Nucleus accumbens (tissue), 56 donors: ENCODE measurements at regions not wholly inside any gene's neighbourhood (a gene's known extent, or its start where the extent isn't known, plus 50 kb on each side); places are given as distances from the start of the nearest gene placed in this dataset.
"Not testable (repeated sequence)": the region's sequence is repeated elsewhere in the genome, so short reads cannot be mapped to it uniquely, and the experiment has no call there.

Experiments used
- DNase-seq, 56 donors: peaks; one replicate each; lab custom pipeline; 2025; lab: John Stamatoyannopoulos, UW

DNA sequence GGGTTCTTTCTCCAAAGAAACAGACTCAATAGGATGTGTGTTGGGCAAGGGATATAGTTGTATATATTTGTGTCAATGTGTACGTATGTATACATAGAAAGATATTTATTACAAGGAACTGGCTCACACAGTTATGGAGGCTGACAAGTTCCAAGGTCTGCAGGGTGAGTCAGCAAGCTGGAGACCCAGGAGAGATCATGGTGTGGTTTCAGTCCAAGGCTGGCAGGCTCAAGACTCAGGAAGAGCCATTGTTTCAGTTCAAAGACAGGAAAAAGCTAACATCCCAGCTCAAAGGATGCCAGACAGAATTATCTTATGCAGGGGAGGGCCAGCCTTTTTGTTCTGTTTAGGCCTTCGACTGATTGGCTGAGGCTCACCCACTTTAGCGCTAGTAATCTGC is 89.9 kb upstream of the RALGAPA2 start:
- DNase-seq: no peak

DNA sequence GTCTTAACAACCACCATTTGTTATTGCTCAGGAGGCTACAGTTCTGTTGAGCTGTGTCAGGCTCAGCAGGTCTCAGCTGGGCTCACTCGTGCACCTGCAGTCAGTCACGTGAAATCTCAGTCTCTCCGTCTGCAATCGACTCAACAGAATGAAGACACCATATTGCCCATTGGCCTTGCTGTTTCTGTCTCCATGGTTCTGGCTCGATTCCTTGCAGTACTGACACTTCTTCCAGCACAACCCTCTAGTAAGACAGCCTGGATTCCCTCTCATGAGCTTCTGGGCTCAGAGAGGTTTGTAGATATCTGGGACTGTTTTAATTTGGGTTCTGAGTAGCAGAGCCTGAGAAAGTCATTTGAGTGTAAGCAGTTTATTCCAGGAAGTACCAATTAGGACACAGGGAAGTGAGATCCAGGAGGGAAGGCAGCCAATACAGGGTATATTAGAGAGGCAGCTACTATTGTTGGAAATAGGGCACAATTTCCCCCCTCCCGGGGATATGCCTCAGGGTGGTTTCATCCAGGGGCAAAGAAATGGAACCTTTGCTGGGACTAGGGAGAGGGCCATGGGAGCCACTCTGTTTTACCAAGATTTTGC is 87.4 kb upstream of the RALGAPA2 start:
- no peak for DNase-seq

- no peak for DNase-seq
These were observed 85.3 kb upstream of the RALGAPA2 start for GRCh38 chr20:20797521-20798310.

GRCh38 chr20:20796766-20797440 is 84.5 kb upstream of the RALGAPA2 start:
- no peak for DNase-seq

DNA sequence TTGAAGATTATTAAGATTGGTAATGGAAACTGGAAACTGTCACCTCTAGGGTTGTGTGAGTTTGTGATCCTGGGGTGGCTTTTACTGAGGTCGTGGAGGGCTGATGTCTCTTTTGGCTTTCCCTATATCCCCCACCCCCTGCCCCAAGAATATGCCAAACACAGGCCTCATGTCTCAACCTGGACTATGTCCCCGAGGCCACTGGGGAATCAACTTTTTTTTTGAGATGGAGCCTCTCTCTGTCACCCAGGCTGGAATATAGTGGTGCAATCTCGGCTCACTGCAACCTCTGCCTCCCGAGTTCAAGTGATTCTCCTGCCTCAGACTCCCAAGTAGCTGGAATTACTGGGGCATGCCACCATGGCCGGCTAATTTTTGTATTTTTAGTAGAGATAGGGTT is 83.3 kb upstream of the RALGAPA2 start:
- DNase-seq: no peak

- no peak for DNase-seq
These were observed 82.7 kb upstream of the RALGAPA2 start for GRCh38 chr20:20795119-20795518.

- DNase-seq: no peak
These were observed 81.1 kb upstream of the RALGAPA2 start for GRCh38 chr20:20793591-20793990.

DNA sequence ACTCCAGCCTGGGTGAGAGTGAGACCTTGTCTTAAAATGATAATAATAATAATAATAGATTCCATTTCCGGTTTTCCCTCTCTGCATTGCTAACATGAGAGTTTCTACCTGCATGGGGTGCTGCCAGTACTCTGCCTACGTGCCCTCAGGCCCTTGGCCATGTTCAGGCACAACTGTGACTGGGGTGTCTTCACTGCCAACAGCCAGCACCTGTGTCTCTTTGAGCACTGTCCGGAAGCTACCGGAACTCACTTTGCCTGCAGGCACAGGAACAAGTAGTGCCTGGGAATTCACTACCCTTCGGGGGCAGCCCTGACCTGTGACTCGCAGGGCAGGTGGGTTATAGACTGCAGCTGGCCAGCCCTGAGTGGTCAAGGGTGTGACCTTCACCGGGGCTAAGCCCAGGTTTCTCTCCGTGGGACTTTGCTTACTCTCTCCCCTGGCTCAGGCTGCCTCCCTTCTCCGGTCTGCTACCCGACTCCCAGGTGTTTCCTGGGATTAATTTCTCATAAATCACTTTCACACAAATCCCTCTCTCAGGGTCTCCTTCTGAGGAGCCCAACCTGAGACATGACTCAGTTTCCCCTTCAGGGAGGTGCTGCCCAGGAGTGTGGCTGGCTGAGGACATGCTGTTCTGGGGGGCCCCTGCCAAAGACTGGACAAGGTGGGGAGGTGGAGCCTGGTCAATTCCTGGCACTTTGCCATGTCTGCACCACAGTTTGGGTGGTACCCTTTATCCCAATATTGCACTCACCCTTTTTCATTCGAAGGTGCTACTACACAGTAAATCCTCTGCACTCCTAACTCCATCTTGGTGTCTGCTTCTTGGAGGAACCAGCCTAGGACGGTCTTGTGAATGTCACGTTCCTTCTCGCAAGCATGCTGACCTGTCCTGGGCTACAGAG is 79.5 kb upstream of the RALGAPA2 start:
- DNase-seq: no peak

GRCh38 chr20:20788308-20788707 is 75.9 kb upstream of the RALGAPA2 start:
- DNase-seq: no peak

DNA sequence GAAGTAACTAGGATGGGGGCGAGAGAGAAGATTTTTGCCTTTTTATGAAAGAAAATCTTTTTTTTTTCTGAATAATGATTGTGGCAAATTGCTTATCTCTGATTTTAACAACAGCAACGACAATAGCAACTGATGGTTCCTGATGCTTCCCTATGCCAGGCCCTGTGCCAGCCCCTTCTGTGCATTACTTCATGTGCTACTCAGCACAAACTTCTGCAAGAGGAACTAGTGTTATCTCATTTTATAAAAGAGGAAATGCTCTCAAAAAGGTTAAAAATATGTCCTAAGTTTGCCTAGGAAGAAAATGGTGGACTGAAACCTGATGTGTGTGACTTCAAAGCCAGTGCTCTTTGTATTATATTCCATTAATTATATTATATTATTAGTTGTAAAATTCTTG is 74.0 kb upstream of the RALGAPA2 start:
- peak in 3 of 56 donors; percentile 7 to 25 (median 15) for DNase-seq

- DNase-seq: no peak
These were observed 72.8 kb upstream of the RALGAPA2 start for GRCh38 chr20:20785226-20785625.

DNA sequence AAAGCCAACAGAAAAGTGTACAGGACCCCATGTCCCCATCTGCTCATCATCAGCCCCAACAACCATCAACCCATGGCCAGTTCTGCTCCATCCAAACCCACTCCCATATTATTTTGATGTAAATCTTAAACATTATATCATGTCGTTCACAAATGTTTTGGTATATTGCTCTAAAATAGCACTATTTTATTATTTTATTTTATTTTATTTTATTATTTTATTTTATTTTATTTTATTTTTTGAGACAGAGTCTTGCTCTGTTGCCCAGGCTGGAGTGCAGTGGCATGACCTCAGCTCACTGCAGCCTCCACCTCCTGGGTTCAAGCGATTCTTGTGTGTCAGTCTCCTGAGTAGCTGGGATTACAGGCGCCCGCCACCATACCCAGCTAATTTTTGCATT is 72.0 kb upstream of the RALGAPA2 start:
- not testable (repeated sequence) for DNase-seq

DNA sequence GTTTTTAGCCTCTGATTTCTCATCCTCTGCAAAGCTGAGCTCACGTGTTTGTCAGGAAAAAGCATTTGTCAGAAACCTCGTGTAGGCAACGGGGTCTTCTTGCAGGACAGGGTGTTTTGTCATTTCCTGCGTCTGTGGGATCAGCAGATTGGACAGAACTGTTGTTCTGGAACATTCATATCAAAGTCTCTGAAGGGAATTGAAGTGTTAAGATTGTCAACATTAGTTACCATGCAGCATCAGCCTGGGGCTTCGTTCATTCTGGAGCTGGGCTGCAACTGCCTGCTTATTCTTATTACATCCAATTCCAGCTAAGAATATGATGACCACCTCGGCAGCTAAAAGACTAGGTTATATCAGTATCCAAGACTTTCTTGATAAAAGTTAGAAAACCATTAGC is 71.0 kb upstream of the RALGAPA2 start:
- no peak for DNase-seq

DNA sequence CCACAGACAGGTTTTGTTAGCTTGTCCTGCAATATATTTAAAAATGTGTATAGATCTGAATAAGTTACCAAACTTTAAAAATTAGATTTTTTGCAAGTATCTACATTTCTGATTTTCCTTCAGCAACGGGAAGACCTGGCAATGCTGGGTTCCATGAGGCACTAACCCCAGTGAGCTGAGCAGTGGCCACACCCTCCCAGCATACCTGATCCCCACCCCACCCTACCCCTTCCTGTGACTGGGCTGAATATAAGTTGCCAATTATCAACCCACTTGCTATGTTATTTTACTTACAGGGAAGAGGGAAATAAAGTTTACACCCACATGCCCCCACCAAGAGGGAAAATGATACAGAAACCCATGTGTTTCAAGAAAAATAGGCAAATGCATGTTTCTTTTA is 70.3 kb upstream of the RALGAPA2 start:
- no peak for DNase-seq

DNA sequence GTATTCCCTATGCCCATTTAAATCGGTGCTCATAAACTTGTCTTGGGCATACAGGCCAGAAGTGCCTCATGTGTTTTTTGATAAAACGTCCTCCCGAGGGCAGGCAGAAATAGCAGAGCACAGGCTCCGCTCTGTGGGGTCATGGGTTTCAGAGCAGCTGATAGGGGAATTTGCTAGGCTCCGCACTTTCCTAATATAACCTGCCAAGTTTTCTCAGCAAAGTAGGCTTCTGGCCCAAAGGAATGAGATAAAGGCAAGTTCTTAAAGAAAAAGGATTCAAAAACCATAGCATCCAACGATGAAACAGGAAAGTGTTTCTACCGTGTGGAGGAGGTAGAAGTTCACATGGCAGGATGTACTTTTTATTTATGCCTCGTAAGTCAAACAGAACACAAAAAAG is 69.8 kb upstream of the RALGAPA2 start:
- DNase-seq: no peak

- DNase-seq: no peak
These were observed 68.6 kb upstream of the RALGAPA2 start for GRCh38 chr20:20781029-20781428.

DNA sequence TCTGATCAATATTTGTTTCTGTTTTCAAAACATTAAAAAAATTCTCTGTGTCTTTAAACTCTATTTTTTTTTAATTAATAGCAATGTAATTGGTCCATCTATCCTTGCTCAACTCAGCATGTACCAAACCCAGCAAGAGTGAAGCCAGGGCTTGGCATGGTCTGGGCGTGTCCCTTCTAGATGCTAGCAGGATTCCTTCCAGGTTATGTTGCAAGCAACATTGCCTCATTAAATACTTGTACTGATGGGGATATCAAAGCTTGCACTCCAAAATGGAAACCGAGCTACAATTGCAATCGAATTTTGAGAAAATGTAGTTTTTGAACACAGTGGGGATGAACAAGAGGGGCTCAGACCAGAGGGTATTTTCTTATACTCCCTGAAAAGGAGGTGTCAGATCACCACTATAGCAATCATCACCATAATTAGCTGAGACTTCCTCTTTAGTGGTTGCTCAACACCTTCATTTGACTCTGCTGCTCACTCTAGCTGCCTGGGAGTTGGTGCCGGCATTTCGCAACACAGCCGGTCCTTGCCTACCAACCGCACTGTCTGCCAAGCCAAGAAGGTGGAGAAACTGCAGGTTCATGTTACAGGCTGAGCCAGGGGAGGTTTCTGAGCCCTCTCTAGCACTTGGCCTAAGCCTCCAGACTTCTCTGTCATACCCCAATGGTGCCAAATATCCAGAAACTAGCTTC is 67.8 kb upstream of the RALGAPA2 start:
- DNase-seq: peak in 4 of 56 donors; percentile 2 to 11 (median 6)

GRCh38 chr20:20778676-20779075 is 66.2 kb upstream of the RALGAPA2 start:
- no peak for DNase-seq

- no peak for DNase-seq
These were observed 60.1 kb upstream of the RALGAPA2 start for GRCh38 chr20:20772497-20773085.
